KMS-11 (cell line): ENCODE measurements at regions not wholly inside any gene's neighbourhood (a gene's known extent, or its start where the extent isn't known, plus 50 kb on each side); places are given as distances from the start of the nearest gene placed in this dataset.

Experiments
- H2AFZ ChIP-seq: fragments of 200-600 bp; sonication (generic); 2 replicates; pipeline ENCODE4 v1.6.1; 2016; ENCODE audit warnings: antibody characterized with exemption, mixed run types, low read depth
- H3K27ac ChIP-seq: fragments of 200-600 bp; sonication (generic); 2 replicates; pipeline ENCODE4 v1.6.1; 2016; ENCODE audit warnings: mild to moderate bottlenecking, mixed run types
- H3K27me3 ChIP-seq: fragments of 200-600 bp; sonication (generic); 2 replicates; pipeline ENCODE4 v1.6.1; 2017; ENCODE audit warnings: mild to moderate bottlenecking, low read depth, mixed run types, moderate library complexity; ENCODE audit not compliant: insufficient read depth
- H3K36me3 ChIP-seq: fragments of 200-600 bp; sonication (generic); 2 replicates; pipeline ENCODE4 v1.6.1; 2017; ENCODE audit warnings: mild to moderate bottlenecking, mixed run types; ENCODE audit not compliant: insufficient read depth
- H3K4me1 ChIP-seq: fragments of 200-600 bp; sonication (generic); 2 replicates; pipeline ENCODE4 v1.6.1; 2016; ENCODE audit warnings: mild to moderate bottlenecking, low read depth, mixed run types; ENCODE audit not compliant: poor library complexity, severe bottlenecking
- H3K4me2 ChIP-seq: fragments of 200-600 bp; sonication (generic); 2 replicates; pipeline ENCODE4 v1.7.0; 2016; ENCODE audit warnings: mild to moderate bottlenecking, mixed run types
- H3K4me3 ChIP-seq: fragments of 200-600 bp; sonication (generic); IDR thresholded peaks from 2 replicates; pipeline ENCODE4 v1.6.1; 2017; ENCODE audit warnings: low read depth, low read length, mixed read lengths; ENCODE audit not compliant: insufficient read depth
- H3K79me2 ChIP-seq: fragments of 200-600 bp; sonication (generic); 2 replicates; pipeline ENCODE4 v1.6.1; 2016; ENCODE audit warnings: low read depth, mixed run types; ENCODE audit not compliant: insufficient read depth
- H3K9ac ChIP-seq: fragments of 200-600 bp; sonication (generic); 2 replicates; pipeline ENCODE4 v1.6.1; 2016; ENCODE audit warnings: mild to moderate bottlenecking, mixed run types
- H4K20me1 ChIP-seq: fragments of 200-600 bp; sonication (generic); 2 replicates; pipeline ENCODE4 v1.6.1; 2016; ENCODE audit warnings: mild to moderate bottlenecking, mixed run types; ENCODE audit not compliant: insufficient read depth
- TF ChIP-seq, protein P1 (sequence below): fragments of 200-600 bp; sonication (generic); conservative IDR thresholded peaks from 2 replicates; pipeline ENCODE4 v1.6.1; 2017; ENCODE audit warnings: low read depth, mild to moderate bottlenecking, antibody characterized with exemption, low read length, moderate library complexity, mixed read lengths

DNA sequence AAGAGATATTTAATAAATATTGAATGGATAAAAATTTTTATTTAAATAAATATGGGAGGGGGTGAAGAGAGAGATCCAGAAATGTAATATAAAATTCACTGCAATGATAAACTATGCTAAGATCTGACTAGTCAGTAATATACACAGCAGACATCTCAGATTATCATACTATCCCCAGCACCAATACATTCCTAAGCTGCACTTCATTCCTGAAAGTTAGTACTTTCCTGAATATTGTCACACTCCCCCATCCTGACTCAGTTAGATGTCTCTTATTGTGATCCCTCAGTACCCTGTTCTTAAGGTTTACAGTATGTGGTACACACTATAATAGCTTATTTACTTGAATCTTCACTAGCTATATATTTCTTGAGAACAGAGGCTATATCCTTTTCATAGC, 88.3 kb upstream of the KCNQ5 start:
- Histone ChIP-seq H3K4me1 (no peaks in the 10 kb centered on the region), H3K36me3 (no peaks in the 10 kb centered on the region), H4K20me1 (no peaks in the 10 kb centered on the region), H3K4me3 (no peak overlapping the region), H3K27ac (no peak overlapping the region), H2AFZ (no peak overlapping the region), H3K27me3 (no peaks in the 10 kb centered on the region), H3K4me2 (no peak overlapping the region), H3K79me2 (no peaks in the 10 kb centered on the region), H3K9ac (no peak overlapping the region)
- TF ChIP-seq, protein P1, sequence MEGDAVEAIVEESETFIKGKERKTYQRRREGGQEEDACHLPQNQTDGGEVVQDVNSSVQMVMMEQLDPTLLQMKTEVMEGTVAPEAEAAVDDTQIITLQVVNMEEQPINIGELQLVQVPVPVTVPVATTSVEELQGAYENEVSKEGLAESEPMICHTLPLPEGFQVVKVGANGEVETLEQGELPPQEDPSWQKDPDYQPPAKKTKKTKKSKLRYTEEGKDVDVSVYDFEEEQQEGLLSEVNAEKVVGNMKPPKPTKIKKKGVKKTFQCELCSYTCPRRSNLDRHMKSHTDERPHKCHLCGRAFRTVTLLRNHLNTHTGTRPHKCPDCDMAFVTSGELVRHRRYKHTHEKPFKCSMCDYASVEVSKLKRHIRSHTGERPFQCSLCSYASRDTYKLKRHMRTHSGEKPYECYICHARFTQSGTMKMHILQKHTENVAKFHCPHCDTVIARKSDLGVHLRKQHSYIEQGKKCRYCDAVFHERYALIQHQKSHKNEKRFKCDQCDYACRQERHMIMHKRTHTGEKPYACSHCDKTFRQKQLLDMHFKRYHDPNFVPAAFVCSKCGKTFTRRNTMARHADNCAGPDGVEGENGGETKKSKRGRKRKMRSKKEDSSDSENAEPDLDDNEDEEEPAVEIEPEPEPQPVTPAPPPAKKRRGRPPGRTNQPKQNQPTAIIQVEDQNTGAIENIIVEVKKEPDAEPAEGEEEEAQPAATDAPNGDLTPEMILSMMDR = no peak

DNA sequence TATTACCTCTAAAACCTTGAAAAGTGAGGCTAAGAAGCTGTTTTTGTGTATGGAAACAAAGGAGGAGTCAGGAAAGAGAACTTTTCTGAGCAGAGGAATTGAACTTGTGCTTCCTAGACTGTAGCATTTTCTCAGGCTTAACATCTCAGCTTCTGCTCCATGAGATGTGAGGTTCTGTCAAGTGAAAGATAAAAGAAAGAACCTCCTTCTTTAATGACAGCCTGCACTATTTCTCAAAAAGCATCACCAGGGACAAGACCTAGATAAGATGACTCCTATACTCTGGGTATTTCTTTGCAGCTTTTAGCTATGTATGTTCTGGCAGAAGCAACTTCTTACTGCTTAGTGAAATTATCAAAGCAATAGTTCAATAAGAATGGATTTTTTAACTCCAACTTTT, 87.6 kb upstream of the KCNQ5 start:
- Histone ChIP-seq H3K79me2 (no peaks in the 10 kb centered on the region), H3K4me1 (no peaks in the 10 kb centered on the region), H3K27ac (no peak overlapping the region), H3K27me3 (no peaks in the 10 kb centered on the region), H3K36me3 (no peaks in the 10 kb centered on the region), H3K4me3 (no peak overlapping the region), H2AFZ (no peak overlapping the region), H3K9ac (no peak overlapping the region), H3K4me2 (no peak overlapping the region), H4K20me1 (no peaks in the 10 kb centered on the region)
- TF ChIP-seq, protein P1 = no peak

DNA sequence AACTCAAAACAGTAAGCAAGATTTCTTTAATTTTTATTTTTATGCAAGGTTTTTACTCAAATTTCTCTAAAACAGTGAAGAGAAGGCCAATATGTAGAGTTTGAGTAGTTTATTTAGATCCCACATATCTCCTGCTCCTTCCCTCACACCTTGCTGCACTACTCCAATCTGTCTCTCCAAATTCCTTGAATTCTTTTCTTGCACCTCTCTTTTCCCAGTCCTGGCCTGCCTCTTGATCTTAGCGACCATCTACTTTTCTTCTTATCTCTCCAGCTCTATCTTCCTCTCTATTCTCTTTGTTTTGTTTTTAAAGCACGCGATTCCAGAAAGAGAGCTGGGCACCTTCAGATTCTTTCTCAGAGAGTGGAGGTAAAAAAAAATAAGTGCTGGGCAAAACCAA, 86.7 kb upstream of the KCNQ5 start:
- H4K20me1 ChIP-seq = no peaks in the 10 kb centered on the region
- no peak overlapping the region for H3K4me3 ChIP-seq
- no peak overlapping the region for H2AFZ ChIP-seq
- no peaks in the 10 kb centered on the region for H3K27me3 ChIP-seq
- H3K79me2 ChIP-seq = no peaks in the 10 kb centered on the region
- no peak overlapping the region for H3K4me2 ChIP-seq
- H3K36me3 ChIP-seq = no peaks in the 10 kb centered on the region
- TF ChIP-seq, protein P1 = no peak
- no peaks in the 10 kb centered on the region for H3K4me1 ChIP-seq
- H3K27ac ChIP-seq = no peak overlapping the region
- no peak overlapping the region for H3K9ac ChIP-seq

DNA sequence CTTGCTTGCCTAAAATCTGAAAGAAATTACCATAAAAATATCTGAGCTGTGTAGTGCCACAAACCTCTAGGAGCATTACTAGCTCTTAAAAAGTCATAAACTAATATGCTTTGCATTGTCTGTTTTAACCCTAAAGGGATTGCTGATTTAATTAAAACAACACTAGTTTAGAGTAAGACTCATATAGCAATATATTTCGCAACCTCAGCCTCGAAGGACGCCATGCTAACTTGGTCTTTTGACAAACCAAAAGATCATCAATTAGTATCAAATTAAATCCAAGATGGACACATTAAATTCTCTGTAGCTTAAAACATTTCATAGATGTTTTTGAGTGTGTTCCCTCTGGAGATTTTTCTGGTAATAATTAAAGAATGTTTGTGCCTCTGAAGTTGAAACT, 74.8 kb upstream of the KCNQ5 start:
- H3K36me3 ChIP-seq = no peaks in the 10 kb centered on the region
- TF ChIP-seq, protein P1 = no peak

More for the DNA sequence above, 74.8 kb upstream of the KCNQ5 start:
- H3K4me2 ChIP-seq = no peak overlapping the region
- H2AFZ ChIP-seq = no peak overlapping the region
- no peak overlapping the region for H3K4me3 ChIP-seq
- no peaks in the 10 kb centered on the region for H3K27me3 ChIP-seq
- no peak overlapping the region for H3K9ac ChIP-seq
- no peaks in the 10 kb centered on the region for H4K20me1 ChIP-seq
- no peaks in the 10 kb centered on the region for H3K4me1 ChIP-seq
- H3K79me2 ChIP-seq = no peaks in the 10 kb centered on the region
- H3K27ac ChIP-seq = no peak overlapping the region
